ENCODE measurements at regions not wholly inside any gene's neighbourhood (a gene's known extent, or its start where the extent isn't known, plus 50 kb on each side); places are given as distances from the start of the nearest gene placed in this dataset.
"Not testable (repeated sequence)": the region's sequence is repeated elsewhere in the genome, so short reads cannot be mapped to it uniquely, and the experiment has no call there.

DNA sequence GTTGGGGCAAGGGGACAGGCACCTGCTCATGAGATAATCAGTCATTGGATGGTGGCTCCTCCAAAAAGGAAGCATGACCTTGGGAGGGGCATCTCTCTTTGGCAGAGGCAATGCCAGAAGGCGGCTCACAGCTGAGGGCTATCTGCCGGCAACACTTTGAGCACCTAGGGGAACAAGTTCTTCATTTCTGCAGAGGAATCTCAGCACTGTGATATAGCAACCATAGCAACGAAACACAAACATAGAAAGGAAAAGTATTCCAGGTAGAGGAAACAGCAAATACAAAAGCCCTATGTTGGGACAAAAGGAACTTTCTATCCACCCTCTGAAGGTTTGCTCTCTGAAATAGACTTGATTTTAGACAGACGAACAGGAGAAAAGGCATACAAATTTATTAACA, 89.1 kb upstream of the NEDD4L start:
- Histone ChIP-seq H3K4me1 (peaks cover 4% of the 10 kb centered on the region), H3K9me3 (no peaks in the 10 kb centered on the region), H3K27me3 (no peaks in the 10 kb centered on the region), H3K9ac (ENCODE audit: low read depth in 2 of 2, low read length in 2 of 2) (no peak overlapping the region), H3K4me3 (no peak overlapping the region), H3K27ac (no peak overlapping the region), H3K36me3 (no peaks in the 10 kb centered on the region)
- intact Hi-C loops (cut with DNase I), result loop anchor here (10.0 kb wide), 1 partner anchor 170 kb away; no protein-coding TSS in a partner anchor
- TF ChIP-seq, protein P1, sequence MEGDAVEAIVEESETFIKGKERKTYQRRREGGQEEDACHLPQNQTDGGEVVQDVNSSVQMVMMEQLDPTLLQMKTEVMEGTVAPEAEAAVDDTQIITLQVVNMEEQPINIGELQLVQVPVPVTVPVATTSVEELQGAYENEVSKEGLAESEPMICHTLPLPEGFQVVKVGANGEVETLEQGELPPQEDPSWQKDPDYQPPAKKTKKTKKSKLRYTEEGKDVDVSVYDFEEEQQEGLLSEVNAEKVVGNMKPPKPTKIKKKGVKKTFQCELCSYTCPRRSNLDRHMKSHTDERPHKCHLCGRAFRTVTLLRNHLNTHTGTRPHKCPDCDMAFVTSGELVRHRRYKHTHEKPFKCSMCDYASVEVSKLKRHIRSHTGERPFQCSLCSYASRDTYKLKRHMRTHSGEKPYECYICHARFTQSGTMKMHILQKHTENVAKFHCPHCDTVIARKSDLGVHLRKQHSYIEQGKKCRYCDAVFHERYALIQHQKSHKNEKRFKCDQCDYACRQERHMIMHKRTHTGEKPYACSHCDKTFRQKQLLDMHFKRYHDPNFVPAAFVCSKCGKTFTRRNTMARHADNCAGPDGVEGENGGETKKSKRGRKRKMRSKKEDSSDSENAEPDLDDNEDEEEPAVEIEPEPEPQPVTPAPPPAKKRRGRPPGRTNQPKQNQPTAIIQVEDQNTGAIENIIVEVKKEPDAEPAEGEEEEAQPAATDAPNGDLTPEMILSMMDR (IDR thresholded peaks at IDR 0.05), result no peak
- DNase-seq, result no peak

DNA sequence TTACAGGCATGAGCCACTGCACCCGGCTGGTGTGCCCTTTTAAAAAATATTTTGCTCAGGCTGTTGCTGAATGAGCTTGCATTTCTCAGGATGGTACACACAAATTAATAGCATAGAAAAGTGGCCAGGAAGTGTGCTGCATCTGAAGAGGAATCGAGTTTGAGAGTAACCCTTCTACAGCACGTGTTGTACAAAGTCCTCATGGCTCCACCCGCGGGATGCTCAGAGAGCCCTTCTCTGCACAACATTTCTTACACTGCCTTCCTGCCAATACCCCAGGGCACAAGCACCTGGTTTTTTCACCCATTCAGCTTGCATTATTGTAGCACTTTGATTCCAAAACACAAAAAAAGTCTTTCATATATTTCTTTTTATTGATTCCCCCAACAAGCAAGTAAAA, 90.1 kb upstream of the NEDD4L start:
- DNase-seq, result peak; percentile 69
- Histone ChIP-seq H3K36me3 (no peaks in the 10 kb centered on the region), H3K4me1 (peaks cover 4% of the 10 kb centered on the region), H3K27me3 (no peaks in the 10 kb centered on the region), H3K9me3 (no peaks in the 10 kb centered on the region), H3K9ac (ENCODE audit: low read depth in 2 of 2, low read length in 2 of 2) (no peak overlapping the region), H3K4me3 (no peak overlapping the region), H3K27ac (no peak overlapping the region)
- intact Hi-C loops (cut with DNase I), result loop anchor here (10.0 kb wide), 1 partner anchor 171 kb away; no protein-coding TSS in a partner anchor
- TF ChIP-seq, protein P1 (IDR thresholded peaks at IDR 0.05), result no peak

DNA sequence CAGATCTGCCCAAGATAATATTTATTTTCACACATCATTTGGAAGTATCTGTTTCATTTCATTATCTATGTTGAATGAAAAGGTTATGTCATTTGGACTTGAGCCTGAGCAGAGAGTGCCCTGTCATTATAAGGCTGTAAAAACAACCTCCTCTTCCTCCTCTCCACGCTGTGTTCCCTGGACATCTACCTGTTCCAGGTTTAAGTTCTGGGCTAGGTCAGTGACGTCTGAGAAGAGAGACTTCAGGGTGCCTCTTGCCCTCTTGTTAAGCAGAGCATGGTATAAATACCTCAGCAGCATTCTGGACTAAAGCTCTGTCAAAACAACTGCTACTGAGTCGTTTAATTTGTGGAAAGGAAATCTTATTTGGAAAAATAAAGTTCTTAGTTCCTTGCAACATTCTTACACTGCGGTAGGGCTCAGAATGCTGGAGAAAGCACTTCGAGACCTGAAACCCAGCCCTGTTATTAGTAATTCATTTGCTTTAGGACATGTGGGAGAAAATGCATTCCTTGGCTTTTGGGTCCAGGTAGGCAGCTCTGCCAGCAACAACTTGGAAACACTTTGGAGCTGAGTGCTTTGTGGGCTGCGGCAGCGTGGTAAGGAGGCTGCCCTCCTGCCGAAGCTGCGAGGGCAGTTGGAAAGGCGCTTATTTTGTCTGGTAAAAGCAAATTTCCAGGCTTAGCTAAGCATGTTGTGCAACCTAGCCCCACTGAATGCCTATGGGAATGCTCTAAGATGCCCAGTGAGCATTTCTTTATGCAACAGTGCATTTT, 91.8 kb upstream of the NEDD4L start:
- no peaks in the 10 kb centered on the region for H3K36me3 ChIP-seq
- TF ChIP-seq, protein P1 (IDR thresholded peaks at IDR 0.05), result no peak
- H3K9ac ChIP-seq (ENCODE audit: low read depth in 2 of 2, low read length in 2 of 2), result no peak overlapping the region
- intact Hi-C loops (cut with DNase I), result loop anchor here (10.0 kb wide), 1 partner anchor 173 kb away; no protein-coding TSS in a partner anchor
- H3K4me3 ChIP-seq, result no peak overlapping the region
- peaks cover 4% of the 10 kb centered on the region for H3K4me1 ChIP-seq
- DNase-seq, result no peak
- H3K27ac ChIP-seq, result no peak overlapping the region
- no peaks in the 10 kb centered on the region for H3K27me3 ChIP-seq
- H3K9me3 ChIP-seq, result no peaks in the 10 kb centered on the region

DNA sequence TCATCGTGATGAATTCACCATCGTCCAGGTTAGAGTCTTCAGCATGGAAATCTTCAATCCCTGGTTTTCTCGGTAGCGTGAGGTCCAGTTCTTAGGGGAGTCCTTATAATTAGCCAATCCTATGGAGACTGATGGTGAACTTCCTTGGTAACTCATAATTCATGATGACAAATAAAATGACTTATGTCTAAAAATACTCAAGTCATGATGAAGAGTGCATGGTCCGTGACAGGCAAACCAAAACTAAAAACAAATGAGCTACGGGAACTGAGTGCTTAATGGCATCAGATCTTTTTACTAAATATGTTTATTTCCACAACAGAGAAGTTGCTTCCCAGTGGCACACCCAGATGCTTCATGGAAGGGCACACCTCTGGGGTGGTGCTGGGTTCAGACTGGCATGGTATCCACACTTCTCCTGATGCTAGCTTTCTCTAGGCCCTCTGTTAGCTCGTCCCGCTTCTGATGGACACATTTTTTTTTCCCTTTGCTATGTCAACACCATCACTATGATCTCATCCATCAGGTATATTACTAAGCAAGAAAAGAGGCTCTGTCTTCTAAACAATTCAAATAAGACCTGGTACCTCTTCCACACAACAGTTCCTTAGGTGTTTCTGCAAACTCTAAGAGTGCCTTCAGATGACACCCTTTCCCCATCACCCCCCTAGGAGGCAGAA, 92.8 kb upstream of the NEDD4L start:
- TF ChIP-seq, protein P1 (IDR thresholded peaks at IDR 0.05), result no peak
- H3K4me3 ChIP-seq, result no peak overlapping the region
- H3K27ac ChIP-seq, result no peak overlapping the region
- H3K36me3 ChIP-seq, result no peaks in the 10 kb centered on the region
- peaks cover 4% of the 10 kb centered on the region for H3K4me1 ChIP-seq
- no peaks in the 10 kb centered on the region for H3K27me3 ChIP-seq
- intact Hi-C loops (cut with DNase I), result loop anchor here (10.0 kb wide), 1 partner anchor 174 kb away; no protein-coding TSS in a partner anchor
- DNase-seq, result no peak
- H3K9me3 ChIP-seq, result no peaks in the 10 kb centered on the region
- H3K9ac ChIP-seq (ENCODE audit: low read depth in 2 of 2, low read length in 2 of 2), result no peak overlapping the region

DNA sequence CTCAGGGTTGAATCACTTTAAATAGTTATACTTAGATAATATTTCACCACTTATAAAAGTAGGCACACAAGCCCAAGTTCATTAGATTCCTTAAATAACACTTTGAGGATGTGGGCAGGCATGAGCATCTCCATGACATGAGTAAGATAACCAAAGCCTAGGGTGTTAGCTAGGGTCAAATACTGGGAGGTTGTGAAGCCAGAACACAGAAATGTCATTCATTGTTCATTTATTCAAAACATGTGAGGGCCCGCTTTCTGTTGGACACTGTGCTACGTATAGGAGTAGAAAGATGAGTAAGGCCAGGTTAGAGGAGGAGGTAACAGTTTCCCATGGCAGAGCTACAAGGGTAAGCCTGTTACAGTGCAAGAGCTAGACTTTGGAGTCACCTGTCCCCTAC, 93.5 kb upstream of the NEDD4L start:
- H3K27me3 ChIP-seq, result no peaks in the 10 kb centered on the region
- peaks cover 3% of the 10 kb centered on the region for H3K4me1 ChIP-seq
- no peaks in the 10 kb centered on the region for H3K36me3 ChIP-seq
- DNase-seq, result no peak
- no peak overlapping the region for H3K4me3 ChIP-seq
- TF ChIP-seq, protein P1 (IDR thresholded peaks at IDR 0.05), result no peak
- H3K27ac ChIP-seq, result no peak overlapping the region
- no peaks in the 10 kb centered on the region for H3K9me3 ChIP-seq
- no peak overlapping the region for H3K9ac ChIP-seq (ENCODE audit: low read depth in 2 of 2, low read length in 2 of 2)
- intact Hi-C loops (cut with DNase I), result loop anchor here (10.0 kb wide), 1 partner anchor 174 kb away; no protein-coding TSS in a partner anchor

DNA sequence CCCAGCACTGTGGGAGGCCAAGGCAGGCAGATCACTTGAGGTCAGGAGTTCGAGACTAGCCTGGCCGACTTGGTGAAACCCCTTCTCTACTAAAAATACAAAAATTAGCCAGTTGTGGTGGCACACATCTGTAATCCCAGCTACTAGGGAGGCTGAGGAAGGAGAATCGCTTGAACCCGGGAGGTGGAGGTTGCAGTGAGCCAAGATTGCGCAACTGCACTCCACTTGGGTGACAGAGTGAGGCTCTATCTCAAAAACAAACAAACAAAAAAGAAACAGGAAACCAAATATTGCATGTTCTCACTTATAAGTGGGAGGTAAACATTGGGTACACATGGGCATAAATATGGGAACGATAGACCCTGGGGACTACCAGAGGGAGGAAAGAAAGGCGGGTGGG, 94.7 kb upstream of the NEDD4L start:
- H3K4me3 ChIP-seq; H3K9me3 ChIP-seq; H3K36me3 ChIP-seq; intact Hi-C loops (cut with DNase I); H3K27ac ChIP-seq; H3K27me3 ChIP-seq; DNase-seq; H3K9ac ChIP-seq (ENCODE audit: low read depth in 2 of 2, low read length in 2 of 2); H3K4me1 ChIP-seq: not testable (repeated sequence)

All from colonic mucosa (tissue), 4 donors.